ENCODE measurements at regions not wholly inside any gene's neighbourhood (a gene's known extent, or its start where the extent isn't known, plus 50 kb on each side); places are given as distances from the start of the nearest gene placed in this dataset.
"Not testable (repeated sequence)": the region's sequence is repeated elsewhere in the genome, so short reads cannot be mapped to it uniquely, and the experiment has no call there.

- no peak for DNase-seq
Measured at GRCh38 chr5:86095092-86095491, 522.6 kb upstream of the COX7C start.

GRCh38 chr5:86101966-86102365, 515.8 kb upstream of the COX7C start:
- DNase-seq, result no peak

- no peak for DNase-seq
Measured at GRCh38 chr5:86108825-86109224, 508.9 kb upstream of the COX7C start.

GRCh38 chr5:86112249-86112648, 505.5 kb upstream of the COX7C start:
- DNase-seq, result no peak

GRCh38 chr5:86115164-86115563, 502.6 kb upstream of the COX7C start:
- DNase-seq, result no peak

- no peak for DNase-seq
Measured at GRCh38 chr5:86118542-86118941, 499.2 kb upstream of the COX7C start.

- no peak for DNase-seq
Measured at GRCh38 chr5:86124333-86124732, 493.4 kb upstream of the COX7C start.

GRCh38 chr5:86125731-86126601, 491.8 kb upstream of the COX7C start:
- no peak for DNase-seq

GRCh38 chr5:86127696-86128095, 490.0 kb upstream of the COX7C start:
- DNase-seq, result no peak

- DNase-seq, result no peak
Measured at GRCh38 chr5:86129009-86129408, 488.7 kb upstream of the COX7C start.

- no peak for DNase-seq
Measured at GRCh38 chr5:86137297-86137696, 480.4 kb upstream of the COX7C start.

GRCh38 chr5:86143837-86144236, 473.9 kb upstream of the COX7C start:
- no peak for DNase-seq

- no peak for DNase-seq
Measured at GRCh38 chr5:86152988-86153560, 464.7 kb upstream of the COX7C start.

GRCh38 chr5:86155796-86156195, 461.9 kb upstream of the COX7C start:
- DNase-seq, result no peak

GRCh38 chr5:86170194-86170593, 447.5 kb upstream of the COX7C start:
- DNase-seq, result no peak

GRCh38 chr5:86175224-86175623, 442.5 kb upstream of the COX7C start:
- DNase-seq, result no peak

- DNase-seq, result no peak
Measured at GRCh38 chr5:86199287-86199686, 418.5 kb upstream of the COX7C start.

- no peak for DNase-seq
Measured at GRCh38 chr5:86228147-86228546, 389.6 kb upstream of the COX7C start.

- DNase-seq, result no peak
Measured at GRCh38 chr5:86232246-86232645, 385.5 kb upstream of the COX7C start.

GRCh38 chr5:86244153-86244552, 373.6 kb upstream of the COX7C start:
- DNase-seq, result no peak

GRCh38 chr5:86257871-86258270, 359.9 kb upstream of the COX7C start:
- no peak for DNase-seq

- not testable (repeated sequence) for DNase-seq
Measured at GRCh38 chr5:86284400-86285190, 333.1 kb upstream of the COX7C start.

- DNase-seq, result not testable (repeated sequence)
Measured at GRCh38 chr5:86287437-86287836, 330.3 kb upstream of the COX7C start.

GRCh38 chr5:86289786-86290185, 328.0 kb upstream of the COX7C start:
- DNase-seq, result not testable (repeated sequence)

All from stimulated activated CD4-positive, alpha-beta T cell treated with anti-CD3 and anti-CD28 coated beads, Interleukin-15, amount 100 ng/mL, for 24 hours (primary cell).